ENCODE measurements at regions not wholly inside any gene's neighbourhood (a gene's known extent, or its start where the extent isn't known, plus 50 kb on each side); places are given as distances from the start of the nearest gene placed in this dataset.
A peak's percentile ranks its signal among the peaks of the same experiment; 100 is the strongest.
"Not testable (repeated sequence)": the region's sequence is repeated elsewhere in the genome, so short reads cannot be mapped to it uniquely, and the experiment has no call there.

- peak; percentile 11 to 43 for DNase-seq (ENCODE audit: low read depth in 2 of 2)
Observed at GRCh38 chr3:153221748-153222162, 59.7 kb downstream of the RAP2B start.

GRCh38 chr3:153226877-153227276 lies 64.9 kb downstream of the RAP2B start:
- DNase-seq (ENCODE audit: low read depth in 2 of 2) = not testable (repeated sequence)

GRCh38 chr3:153230427-153230826 lies 68.4 kb downstream of the RAP2B start:
- DNase-seq (ENCODE audit: low read depth in 2 of 2) = not testable (repeated sequence)

- not testable (repeated sequence) for DNase-seq (ENCODE audit: low read depth in 2 of 2)
Observed at GRCh38 chr3:153231245-153231644, 69.2 kb downstream of the RAP2B start.

- not testable (repeated sequence) for DNase-seq (ENCODE audit: low read depth in 2 of 2)
Observed at GRCh38 chr3:153232050-153232752, 70.2 kb downstream of the RAP2B start.

GRCh38 chr3:153232851-153233271 lies 70.8 kb downstream of the RAP2B start:
- no peak for DNase-seq (ENCODE audit: low read depth in 2 of 2)

- DNase-seq (ENCODE audit: low read depth in 2 of 2) = no peak
Observed at GRCh38 chr3:153233986-153234385, 72.0 kb downstream of the RAP2B start.

- DNase-seq (ENCODE audit: low read depth in 2 of 2) = no peak
Observed at GRCh38 chr3:153242896-153243295, 80.9 kb downstream of the RAP2B start.

GRCh38 chr3:153244961-153245360 lies 82.9 kb downstream of the RAP2B start:
- DNase-seq (ENCODE audit: low read depth in 2 of 2) = no peak

GRCh38 chr3:153245661-153246060 lies 83.6 kb downstream of the RAP2B start:
- no peak for DNase-seq (ENCODE audit: low read depth in 2 of 2)

- no peak for DNase-seq (ENCODE audit: low read depth in 2 of 2)
Observed at GRCh38 chr3:153246331-153246730, 84.3 kb downstream of the RAP2B start.

- no peak for DNase-seq (ENCODE audit: low read depth in 2 of 2)
Observed at GRCh38 chr3:153246806-153247205, 84.8 kb downstream of the RAP2B start.

GRCh38 chr3:153247331-153248330 lies 85.6 kb downstream of the RAP2B start:
- DNase-seq (ENCODE audit: low read depth in 2 of 2) = no peak

GRCh38 chr3:153248835-153249234 lies 86.8 kb downstream of the RAP2B start:
- not testable (repeated sequence) for DNase-seq (ENCODE audit: low read depth in 2 of 2)

- no peak for DNase-seq (ENCODE audit: low read depth in 2 of 2)
Observed at GRCh38 chr3:153249906-153250305, 87.9 kb downstream of the RAP2B start.

GRCh38 chr3:153250446-153250845 lies 88.4 kb downstream of the RAP2B start:
- DNase-seq (ENCODE audit: low read depth in 2 of 2) = no peak

- DNase-seq (ENCODE audit: low read depth in 2 of 2) = no peak
Observed at GRCh38 chr3:153252963-153253362, 90.9 kb downstream of the RAP2B start.

- no peak for DNase-seq (ENCODE audit: low read depth in 2 of 2)
Observed at GRCh38 chr3:153254361-153254760, 92.3 kb downstream of the RAP2B start.

GRCh38 chr3:153257673-153258351 lies 95.8 kb downstream of the RAP2B start:
- DNase-seq (ENCODE audit: low read depth in 2 of 2) = no peak

GRCh38 chr3:153259956-153260355 lies 97.9 kb downstream of the RAP2B start:
- DNase-seq (ENCODE audit: low read depth in 2 of 2) = no peak

GRCh38 chr3:153260681-153261080 lies 98.7 kb downstream of the RAP2B start:
- DNase-seq (ENCODE audit: low read depth in 2 of 2) = no peak

- DNase-seq (ENCODE audit: low read depth in 2 of 2) = no peak
Observed at GRCh38 chr3:153266619-153267018, 104.6 kb downstream of the RAP2B start.
